Suprapubic skin (tissue), 3 donors: ENCODE measurements at regions not wholly inside any gene's neighbourhood (a gene's known extent, or its start where the extent isn't known, plus 50 kb on each side); places are given as distances from the start of the nearest gene placed in this dataset.

Source experiments
- POLR2A ChIP-seq, 2 donors: fragments of 450-650 bp; IDR thresholded peaks; one replicate each; pipeline ENCODE4 v1.6.1; 2017; ENCODE audit warnings: antibody characterized with exemption in 2 of 2, mild to moderate bottlenecking in 2 of 2, moderate library complexity in 2 of 2
- TF ChIP-seq, protein P1 (sequence below), 2 donors: fragments of 200-600 bp in 1 of 2; fragments of 450-650 bp in 1 of 2; sonication (generic) in 1 of 2; IDR thresholded peaks; one replicate each; pipeline ENCODE4 v1.5.1; 2016 to 2019; ENCODE audit warnings: antibody characterized with exemption in 2 of 2, mild to moderate bottlenecking in 1 of 2, moderate library complexity in 1 of 2

- TF ChIP-seq, protein P1, sequence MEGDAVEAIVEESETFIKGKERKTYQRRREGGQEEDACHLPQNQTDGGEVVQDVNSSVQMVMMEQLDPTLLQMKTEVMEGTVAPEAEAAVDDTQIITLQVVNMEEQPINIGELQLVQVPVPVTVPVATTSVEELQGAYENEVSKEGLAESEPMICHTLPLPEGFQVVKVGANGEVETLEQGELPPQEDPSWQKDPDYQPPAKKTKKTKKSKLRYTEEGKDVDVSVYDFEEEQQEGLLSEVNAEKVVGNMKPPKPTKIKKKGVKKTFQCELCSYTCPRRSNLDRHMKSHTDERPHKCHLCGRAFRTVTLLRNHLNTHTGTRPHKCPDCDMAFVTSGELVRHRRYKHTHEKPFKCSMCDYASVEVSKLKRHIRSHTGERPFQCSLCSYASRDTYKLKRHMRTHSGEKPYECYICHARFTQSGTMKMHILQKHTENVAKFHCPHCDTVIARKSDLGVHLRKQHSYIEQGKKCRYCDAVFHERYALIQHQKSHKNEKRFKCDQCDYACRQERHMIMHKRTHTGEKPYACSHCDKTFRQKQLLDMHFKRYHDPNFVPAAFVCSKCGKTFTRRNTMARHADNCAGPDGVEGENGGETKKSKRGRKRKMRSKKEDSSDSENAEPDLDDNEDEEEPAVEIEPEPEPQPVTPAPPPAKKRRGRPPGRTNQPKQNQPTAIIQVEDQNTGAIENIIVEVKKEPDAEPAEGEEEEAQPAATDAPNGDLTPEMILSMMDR (IDR thresholded peaks at IDR 0.05): no peak
- no peak for TF ChIP-seq POLR2A (IDR thresholded peaks at IDR 0.05)
Observed at GRCh38 chr2:215537611-215538010, 101.7 kb upstream of the FN1 start.
